GM21528 (cell line): ENCODE measurements at regions not wholly inside any gene's neighbourhood (a gene's known extent, or its start where the extent isn't known, plus 50 kb on each side); places are given as distances from the start of the nearest gene placed in this dataset.

Source experiments
- ATAC-seq: cut with Tn5 transposase; IDR thresholded peaks from one replicate; pipeline ENCODE4 v1.9.1; 2021; ENCODE audit warnings: mild to moderate bottlenecking, moderate library complexity; ENCODE audit not compliant: unreplicated experiment, low FRiP score

- no peak for ATAC-seq
Measured at GRCh38 chr11:37076866-37077265, 478.8 kb upstream of the RAG2 start.

- ATAC-seq, result no peak
Measured at GRCh38 chr11:37072538-37073055, 474.6 kb upstream of the RAG2 start.

DNA sequence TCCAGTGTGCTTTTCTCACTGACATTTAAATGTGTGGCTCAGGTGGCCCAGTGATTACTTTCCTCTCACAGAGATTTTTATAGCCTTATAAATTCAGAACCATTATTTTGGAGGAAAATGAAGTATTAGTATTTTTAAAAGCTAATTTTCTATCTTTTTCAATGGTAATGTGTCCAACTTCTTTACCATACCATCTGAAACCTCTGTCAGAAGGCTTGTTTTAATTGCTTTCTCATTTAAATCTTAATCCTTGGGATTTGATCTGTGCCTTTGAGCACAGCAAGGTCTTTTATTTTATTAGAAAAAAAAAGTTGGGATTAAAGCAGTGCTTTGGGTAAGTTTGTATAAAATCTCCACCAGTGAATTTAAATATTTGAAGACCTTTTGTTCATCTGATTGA, 452.3 kb upstream of the RAG2 start:
- ATAC-seq, result no peak

DNA sequence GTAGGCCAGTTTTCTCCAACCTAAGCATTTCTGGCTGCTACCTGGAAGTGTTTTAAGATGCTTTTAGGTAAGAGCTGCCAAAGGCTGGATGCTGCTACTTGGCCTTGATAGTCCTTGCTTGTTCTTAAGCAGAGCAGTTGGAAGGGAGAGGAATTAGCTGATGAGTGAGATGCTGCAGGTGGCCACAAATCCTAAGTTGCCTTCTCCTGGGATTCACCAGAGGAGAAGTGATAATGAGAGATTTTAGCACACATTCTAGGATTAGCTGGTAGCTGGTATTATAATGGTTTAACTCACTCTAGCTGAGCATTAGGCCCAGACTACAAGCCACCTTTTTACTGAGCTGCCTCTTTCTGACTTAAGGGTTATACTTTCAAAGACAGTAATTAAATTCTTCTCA, 442.9 kb upstream of the RAG2 start:
- ATAC-seq, result no peak

DNA sequence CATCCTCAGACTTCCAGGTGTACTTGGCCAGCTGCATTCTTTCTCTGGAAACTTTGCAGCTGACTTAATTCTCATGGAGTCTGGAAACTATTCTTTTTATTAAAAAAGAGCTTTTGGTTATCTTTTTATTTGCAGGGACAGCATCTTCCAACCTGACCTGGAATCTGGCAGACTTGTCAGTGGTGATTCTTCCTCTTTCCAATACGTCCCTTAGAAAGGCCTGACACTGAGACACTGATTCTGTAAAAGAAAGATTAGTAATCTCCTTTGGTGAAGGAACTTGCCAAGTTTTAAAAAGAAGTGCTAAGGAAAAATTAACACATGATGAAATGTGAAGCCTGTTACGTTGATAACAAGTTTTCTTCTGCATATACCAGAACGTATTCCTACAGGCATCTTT, 440.9 kb upstream of the RAG2 start:
- no peak for ATAC-seq

DNA sequence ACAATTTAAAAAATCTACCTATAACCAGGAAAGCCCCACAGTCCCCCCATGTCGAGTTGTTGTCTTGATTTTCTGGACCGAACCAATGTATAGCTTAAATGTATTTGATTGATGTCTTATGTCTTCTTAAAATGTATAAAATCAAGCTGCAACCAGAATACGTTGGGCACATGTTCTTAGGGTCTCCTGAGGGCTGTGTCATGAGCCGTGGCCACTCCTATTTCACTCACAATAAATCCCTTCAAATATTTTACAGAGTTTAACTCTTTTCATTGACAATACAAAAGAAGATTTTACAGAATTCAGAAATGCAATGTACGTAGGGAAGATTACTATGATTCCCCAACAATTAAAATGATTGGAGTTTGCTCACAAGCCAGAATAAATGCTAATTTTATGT, 428.7 kb upstream of the RAG2 start:
- ATAC-seq, result no peak

GRCh38 chr11:37026326-37026725, 428.3 kb upstream of the RAG2 start:
- ATAC-seq, result no peak

- no peak for ATAC-seq
Measured at GRCh38 chr11:37006563-37006962, 408.5 kb upstream of the RAG2 start.

GRCh38 chr11:37002831-37003230, 404.8 kb upstream of the RAG2 start:
- no peak for ATAC-seq

- ATAC-seq, result no peak
Measured at GRCh38 chr11:36997656-36998055, 399.6 kb upstream of the RAG2 start.

GRCh38 chr11:36996795-36997194, 398.8 kb upstream of the RAG2 start:
- no peak for ATAC-seq

- ATAC-seq, result no peak
Measured at GRCh38 chr11:36994208-36994607, 396.2 kb upstream of the RAG2 start.

DNA sequence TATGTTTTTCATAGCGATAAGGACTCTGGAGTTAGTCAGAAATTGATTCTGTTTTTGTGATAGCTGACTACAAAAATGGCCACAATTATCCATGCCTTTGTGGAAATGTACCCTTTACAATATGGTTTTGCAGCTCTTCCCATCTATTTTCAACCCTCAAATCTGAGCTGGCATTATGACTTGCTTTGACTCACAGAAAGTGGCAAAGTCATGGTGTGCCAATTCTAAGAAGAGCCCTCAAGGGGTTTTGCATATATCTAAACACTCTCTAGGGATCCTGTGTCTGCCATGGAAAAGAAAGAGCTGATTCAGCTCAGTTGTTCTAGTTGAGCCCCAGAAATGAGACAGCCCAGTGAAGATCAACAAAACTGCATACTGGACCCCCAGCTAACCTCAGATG, 390.5 kb upstream of the RAG2 start:
- ATAC-seq, result no peak

DNA sequence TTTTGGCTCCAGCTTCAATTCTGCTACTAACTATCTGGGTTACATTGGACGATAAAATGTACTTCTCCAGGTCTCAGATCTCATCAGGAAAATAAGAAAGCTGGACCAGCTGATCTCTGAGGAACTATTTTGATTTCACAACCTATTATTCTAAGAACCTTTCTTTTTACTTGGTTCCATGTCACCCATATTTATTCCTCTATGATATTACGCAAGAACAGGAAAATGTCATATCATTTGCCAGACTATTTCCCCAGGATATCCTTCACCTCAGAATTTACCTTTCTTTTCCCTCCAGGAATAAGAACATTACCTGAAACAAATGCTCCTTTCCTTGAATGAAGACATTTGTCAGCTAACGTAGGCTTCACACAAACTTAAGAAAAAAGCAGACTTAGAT, 387.5 kb upstream of the RAG2 start:
- ATAC-seq, result no peak

DNA sequence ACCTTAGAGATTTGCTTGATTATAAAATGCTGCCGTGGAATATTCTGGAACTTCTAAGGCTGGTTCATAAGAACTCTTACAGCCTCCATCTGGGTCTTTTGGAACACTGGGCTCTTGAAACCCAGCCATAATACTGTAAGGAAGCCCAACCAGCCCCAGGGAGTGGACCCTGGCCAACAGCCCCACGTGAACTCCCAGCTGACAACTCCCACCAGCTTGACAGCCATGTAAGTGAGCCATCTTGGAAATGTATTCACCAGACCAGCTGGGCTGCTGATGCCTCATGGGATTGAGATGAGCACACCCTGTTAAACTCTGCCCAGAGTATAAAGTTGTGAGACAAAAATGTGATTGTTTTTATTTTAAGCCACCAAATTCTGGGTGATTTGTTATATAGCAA, 378.7 kb upstream of the RAG2 start:
- ATAC-seq, result no peak

DNA sequence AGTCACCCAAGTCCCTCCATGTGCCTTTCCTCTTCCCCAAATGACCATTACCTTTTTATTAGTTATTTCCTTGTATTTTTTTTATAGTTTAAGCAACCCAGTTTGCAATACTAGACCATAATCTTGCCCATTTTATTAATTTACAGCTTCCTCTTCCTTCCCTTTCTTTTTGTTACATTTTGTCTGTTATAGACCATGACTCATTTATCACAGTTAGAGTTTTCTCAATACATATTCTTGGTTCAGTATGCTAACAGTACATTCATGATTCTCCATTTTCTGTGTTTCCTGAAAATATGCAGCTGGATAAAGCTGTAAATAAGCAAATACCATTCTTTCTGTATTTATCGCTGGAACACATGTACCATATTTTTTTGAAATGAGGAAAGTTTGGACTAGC, 376.7 kb upstream of the RAG2 start:
- ATAC-seq, result no peak

DNA sequence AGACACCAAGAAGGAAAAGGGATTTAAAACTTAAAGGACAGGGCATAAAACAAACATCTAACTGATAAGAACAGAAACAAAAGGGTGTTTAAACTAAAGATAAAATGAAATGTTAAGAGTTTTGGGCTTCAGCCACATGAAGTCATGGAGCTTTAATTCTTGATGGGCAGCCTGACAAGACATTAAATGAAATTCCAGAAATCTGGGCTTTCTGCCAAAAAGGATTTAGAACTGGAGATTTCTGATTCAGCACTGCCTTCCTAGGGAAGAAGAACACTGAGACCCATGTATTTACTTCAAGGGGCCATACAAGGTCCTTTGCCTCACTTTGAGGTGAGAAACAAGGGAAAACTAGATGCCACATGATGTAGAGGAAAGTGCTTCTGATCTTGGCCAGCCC, 355.9 kb upstream of the RAG2 start:
- ATAC-seq, result no peak

DNA sequence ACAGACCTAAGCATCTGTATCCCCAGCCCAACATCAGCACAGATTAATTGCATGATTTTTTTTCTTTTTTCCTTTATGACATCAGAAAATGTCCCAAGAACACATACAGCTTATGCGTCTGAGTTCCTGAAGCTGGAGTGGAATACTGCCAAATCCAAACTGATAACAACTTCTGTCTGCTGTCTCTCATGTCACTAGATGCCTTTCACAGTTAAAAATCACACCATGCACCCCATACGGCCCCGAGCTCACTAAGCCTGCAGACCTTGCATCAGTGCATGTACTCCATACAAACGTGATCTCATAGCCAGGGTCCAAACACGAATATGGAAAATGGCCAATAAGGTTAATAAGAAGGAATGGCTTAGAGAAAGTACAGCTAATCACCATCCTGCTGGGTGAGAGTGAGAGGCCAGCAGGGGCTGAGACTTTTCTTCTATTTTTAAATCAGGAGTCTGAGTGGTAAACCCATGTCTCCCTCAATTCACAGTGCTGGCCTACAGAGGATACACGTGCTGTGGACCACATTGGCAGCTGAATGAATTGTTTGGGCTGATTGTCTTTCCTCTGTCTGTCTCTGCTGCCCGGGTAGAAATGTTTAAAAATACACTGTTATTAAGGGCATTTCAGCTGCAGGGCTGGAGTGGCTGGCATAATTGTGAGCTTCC, 350.6 kb upstream of the RAG2 start:
- no peak for ATAC-seq

DNA sequence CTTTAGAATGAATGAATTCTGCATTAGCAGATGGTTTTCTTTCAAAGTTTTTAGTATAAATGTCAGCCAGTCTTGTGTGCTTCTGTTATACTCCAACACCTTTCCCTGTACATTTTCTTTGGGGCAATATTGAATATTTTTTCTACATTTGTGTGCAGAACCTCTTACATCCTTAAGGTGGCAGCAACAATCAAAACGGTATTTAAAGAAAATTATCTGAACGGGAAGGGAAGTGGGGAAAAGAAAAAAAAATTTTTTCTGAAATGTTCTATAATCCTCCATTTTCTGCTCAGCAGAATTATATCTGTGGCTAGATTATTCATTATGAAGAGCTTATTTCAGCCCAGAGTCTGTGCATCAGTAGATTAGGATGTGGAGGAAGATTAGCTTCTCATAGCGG, 347.3 kb upstream of the RAG2 start:
- ATAC-seq, result no peak

DNA sequence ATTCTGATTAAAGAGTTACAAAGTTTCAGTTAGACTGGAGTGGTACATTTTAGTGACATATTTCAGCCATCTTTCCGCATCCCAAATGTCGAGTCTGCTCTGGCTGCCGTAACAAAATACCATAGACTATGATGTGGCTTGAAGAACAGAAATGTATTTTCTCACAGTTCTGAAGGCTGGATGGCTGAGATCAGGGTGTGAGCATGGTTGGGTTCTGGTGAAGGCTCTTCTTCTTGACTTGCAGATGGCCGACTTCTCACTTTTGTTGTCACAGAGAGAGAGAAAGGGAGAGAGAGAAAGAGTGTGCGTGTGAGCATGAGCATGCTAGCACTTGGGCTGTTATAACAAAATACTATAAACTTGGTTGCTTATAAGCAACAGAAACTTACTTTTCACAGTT, 335.4 kb upstream of the RAG2 start:
- no peak for ATAC-seq

DNA sequence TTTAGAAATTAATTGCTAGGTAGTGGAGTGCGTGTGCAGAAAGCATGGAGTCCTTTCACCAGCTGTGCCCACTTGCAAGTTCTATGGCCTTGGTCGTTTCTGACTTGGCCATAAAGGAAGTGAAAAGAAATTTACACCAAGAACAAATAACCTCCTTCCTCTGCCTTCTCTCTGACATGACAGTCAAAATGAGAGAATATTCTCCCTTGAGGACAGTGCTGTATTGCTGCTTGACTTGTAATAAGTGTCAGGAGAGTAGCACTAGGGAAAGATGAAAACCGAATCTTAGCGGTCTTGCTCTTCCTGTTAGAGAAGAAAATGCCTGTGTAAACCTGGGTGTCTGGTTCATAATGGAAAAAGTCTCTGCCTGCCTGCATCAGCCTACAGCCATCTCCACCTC, 333.1 kb upstream of the RAG2 start:
- ATAC-seq, result no peak

DNA sequence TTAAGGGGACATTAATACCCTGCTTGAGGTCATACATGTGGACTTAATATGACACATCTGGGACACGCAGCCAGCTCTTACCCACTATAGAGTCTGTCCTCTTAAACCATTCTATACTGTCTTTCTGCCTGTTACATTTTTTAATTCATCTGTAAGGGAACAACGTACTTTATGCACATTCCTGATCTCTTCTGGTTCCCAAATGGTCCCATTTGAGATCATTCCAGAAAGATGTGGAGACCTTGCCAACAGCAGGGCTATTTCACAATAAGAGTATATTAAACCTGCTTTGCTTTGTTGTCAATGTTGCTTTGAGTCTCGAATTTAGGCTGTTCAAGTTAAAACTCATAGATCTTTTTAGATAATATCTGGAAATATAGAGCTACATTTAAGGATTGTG, 332.2 kb upstream of the RAG2 start:
- no peak for ATAC-seq

DNA sequence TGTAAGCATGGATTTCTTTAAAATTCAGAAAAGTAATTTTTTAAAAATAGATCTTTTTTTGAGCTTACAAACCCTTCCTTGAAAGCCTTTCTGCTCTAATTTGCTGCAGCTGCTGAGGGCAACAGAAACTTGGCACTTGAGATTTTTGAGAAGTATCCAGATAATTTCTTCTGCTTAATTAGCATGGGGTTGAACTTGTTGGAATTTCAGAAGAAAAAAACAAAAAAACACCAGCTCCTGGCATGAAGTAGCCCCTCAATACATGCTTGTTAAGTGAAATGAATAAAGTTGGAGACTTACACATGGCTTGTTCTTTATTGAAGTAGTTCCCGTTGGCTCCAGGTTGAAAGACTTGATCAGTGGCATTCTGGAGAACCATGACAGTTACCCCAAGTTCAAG, 331.4 kb upstream of the RAG2 start:
- no peak for ATAC-seq
